Neuronal stem cell (in vitro differentiated cells): ENCODE measurements at regions not wholly inside any gene's neighbourhood (a gene's known extent, or its start where the extent isn't known, plus 50 kb on each side); places are given as distances from the start of the nearest gene placed in this dataset.
A peak's percentile ranks its signal among the peaks of the same experiment; 100 is the strongest.

Experiments used
- DNase-seq: peaks from one replicate; pipeline ENCODE4 v3.0.0-alpha.2; 2013; ENCODE audit warnings: low spot score
- H2AFZ ChIP-seq: one replicate; pipeline ENCODE4 v1.6.1; 2013; ENCODE audit warnings: mild to moderate bottlenecking, low read length, inconsistent platforms
- H2AK5ac ChIP-seq: 2 replicates; pipeline ENCODE4 v1.6.1; 2013; ENCODE audit warnings: low read depth, mild to moderate bottlenecking, inconsistent platforms, low read length, moderate library complexity, mixed read lengths
- H2BK120ac ChIP-seq: 2 replicates; pipeline ENCODE4 v1.6.1; 2013; ENCODE audit warnings: low read depth, mild to moderate bottlenecking, inconsistent platforms, low read length, moderate library complexity, mixed read lengths
- H2BK12ac ChIP-seq: one replicate; pipeline ENCODE4 v1.6.1; 2013; ENCODE audit warnings: low read length, inconsistent platforms
- H2BK15ac ChIP-seq: 2 replicates; pipeline ENCODE4 v1.6.1; 2013; ENCODE audit warnings: mild to moderate bottlenecking, low read length, inconsistent platforms, mixed read lengths
- H2BK5ac ChIP-seq: one replicate; pipeline ENCODE4 v1.6.1; 2013; ENCODE audit warnings: inconsistent platforms, mild to moderate bottlenecking, low read length, moderate library complexity
- H3K14ac ChIP-seq: one replicate; pipeline ENCODE4 v1.6.1; 2013; ENCODE audit warnings: low read length, inconsistent platforms
- H3K18ac ChIP-seq: 2 replicates; pipeline ENCODE4 v1.6.1; 2013; ENCODE audit warnings: low read length, inconsistent platforms
- H3K23ac ChIP-seq: 2 replicates; pipeline ENCODE4 v1.6.1; 2013; ENCODE audit warnings: low read depth, mild to moderate bottlenecking, mixed read lengths, low read length, inconsistent platforms; ENCODE audit not compliant: poor library complexity
- H3K27ac ChIP-seq: replicated peaks from 3 replicates; pipeline ENCODE4 v1.5.1; 2013; ENCODE audit warnings: low read length, inconsistent platforms
- H3K27me3 ChIP-seq, 3 experiments: 2 replicates each; pipeline ENCODE4 v1.6.1; 2013; ENCODE audit warnings: low read length in 3 of 3, mild to moderate bottlenecking in 2 of 3, inconsistent platforms in 1 of 3, low read depth in 1 of 3, mixed read lengths in 1 of 3, moderate library complexity in 1 of 3; ENCODE audit not compliant: control insufficient read depth in 3 of 3, insufficient read depth in 3 of 3
- H3K36me3 ChIP-seq, 2 donors: replicated peaks in 1 of 2; 2 replicates each; pipeline ENCODE4 v1.6.1; 2013; ENCODE audit warnings: low read length in 2 of 2; ENCODE audit not compliant: control insufficient read depth in 2 of 2, insufficient read depth in 2 of 2
- H3K4ac ChIP-seq: 2 replicates; pipeline ENCODE4 v1.6.1; 2013; ENCODE audit warnings: inconsistent platforms, mild to moderate bottlenecking, low read length, moderate library complexity
- H3K4me1 ChIP-seq, 2 donors: 1 replicate in 1 of 2; 2 replicates in 1 of 2; pipeline ENCODE4 v1.6.1; 2013; ENCODE audit warnings: low read length in 2 of 2, low read depth in 1 of 2; ENCODE audit not compliant: control insufficient read depth in 2 of 2, insufficient read depth in 1 of 2
- H3K4me2 ChIP-seq: one replicate; pipeline ENCODE4 v1.6.1; 2013; ENCODE audit warnings: mild to moderate bottlenecking, low read length, inconsistent platforms; ENCODE audit not compliant: insufficient read depth, poor library complexity, severe bottlenecking
- H3K4me3 ChIP-seq, 2 donors: 2 replicates each; pipeline ENCODE4 v1.5.1; 2013; ENCODE audit warnings: low read length in 2 of 2, mild to moderate bottlenecking in 2 of 2, inconsistent platforms in 1 of 2, moderate library complexity in 1 of 2
- H3K79me1 ChIP-seq: one replicate; pipeline ENCODE4 v1.6.1; 2013; ENCODE audit warnings: low read depth, mild to moderate bottlenecking, inconsistent platforms, low read length, moderate library complexity
- H3K9ac ChIP-seq: one replicate; pipeline ENCODE4 v1.6.1; 2013; ENCODE audit warnings: mild to moderate bottlenecking, low read depth, low read length, inconsistent platforms; ENCODE audit not compliant: poor library complexity
- H3K9me3 ChIP-seq, 2 donors: replicated peaks in 1 of 2; 2 replicates each; pipeline versions ENCODE3 to v1.6.1; 2013; ENCODE audit warnings: low read length in 2 of 2, mild to moderate bottlenecking in 2 of 2, inconsistent platforms in 1 of 2, low read depth in 1 of 2, mixed read lengths in 1 of 2, moderate library complexity in 1 of 2; ENCODE audit not compliant: control insufficient read depth in 2 of 2, insufficient read depth in 1 of 2
- H4K8ac ChIP-seq: one replicate; pipeline ENCODE4 v1.6.1; 2013; ENCODE audit warnings: low read depth, mild to moderate bottlenecking, inconsistent platforms, low read length, moderate library complexity
- H4K91ac ChIP-seq: one replicate; pipeline ENCODE4 v1.6.1; 2013; ENCODE audit warnings: low read length, low read depth, mild to moderate bottlenecking, inconsistent platforms; ENCODE audit not compliant: poor library complexity
- WGBS, 2 donors: extraction: QIAGEN DNeasy Blood & Tissue Kit; methylation state at CpG; one replicate each; pipeline ENCODE4 v1.1.7; 2013; ENCODE audit warnings: missing lambda C conversion rate in 2 of 2, mixed read lengths in 1 of 2; ENCODE audit not compliant: insufficient read length in 2 of 2, insufficient replicate concordance in 1 of 2; ENCODE audit errors: extremely low coverage in 2 of 2; 5-methylcytosine and 5-hydroxymethylcytosine counted together

DNA sequence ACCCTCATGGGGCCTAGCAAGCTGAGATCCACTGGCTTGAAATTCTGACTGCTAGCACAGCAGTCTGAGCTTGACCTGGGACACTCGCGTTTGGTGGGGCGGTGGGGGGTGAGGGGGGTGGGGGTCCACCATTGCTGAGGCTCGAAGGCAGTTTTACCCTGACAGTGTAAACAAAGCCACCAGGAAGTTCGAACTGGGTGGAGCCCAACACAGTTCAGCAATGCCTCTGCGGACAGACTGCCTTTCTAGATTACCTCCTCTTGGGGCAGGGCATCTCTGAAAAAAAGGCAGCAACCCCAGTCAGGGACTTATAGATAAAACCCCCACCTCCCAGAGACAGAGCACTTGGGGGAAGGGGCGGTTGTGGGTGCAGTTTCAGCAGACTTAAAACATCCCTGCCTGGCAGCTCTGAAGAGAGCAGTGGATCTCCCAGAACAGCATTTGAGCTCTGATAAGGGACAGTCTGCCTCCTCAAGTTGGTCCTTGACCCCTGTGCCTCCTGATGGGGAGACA lies 149.7 kb upstream of the TANK start:
- H2BK15ac ChIP-seq: no peak overlapping the region
- no peak for DNase-seq
- H2BK12ac ChIP-seq: no peak overlapping the region
- no peak overlapping the region for H3K14ac ChIP-seq
- no peak overlapping the region for H3K9ac ChIP-seq
- no peak overlapping the region for H3K4ac ChIP-seq
- no peak overlapping the region for H3K4me2 ChIP-seq
- no peak overlapping the region for H4K91ac ChIP-seq
- no peak overlapping the region for H3K23ac ChIP-seq
- no peaks in the 10 kb centered on the region for H3K79me1 ChIP-seq
- H3K27me3 ChIP-seq: no peaks in the 10 kb centered on the region
- no peak overlapping the region for H2BK120ac ChIP-seq
- no peak overlapping the region for H2AFZ ChIP-seq
- no peak overlapping the region for H3K27ac ChIP-seq
- WGBS, 2 donors: no CpG with 5 or more reads among the region's 7 CpGs
- H3K4me3 ChIP-seq: no peak overlapping the region
- no peak overlapping the region for H4K8ac ChIP-seq
- H3K36me3 ChIP-seq: no peaks in the 10 kb centered on the region
- no peak overlapping the region for H2BK5ac ChIP-seq
- no peak overlapping the region for H2AK5ac ChIP-seq
- H3K9me3 ChIP-seq: no peaks in the 10 kb centered on the region
- no peak overlapping the region for H3K18ac ChIP-seq
- H3K4me1 ChIP-seq: no peaks in the 10 kb centered on the region

DNA sequence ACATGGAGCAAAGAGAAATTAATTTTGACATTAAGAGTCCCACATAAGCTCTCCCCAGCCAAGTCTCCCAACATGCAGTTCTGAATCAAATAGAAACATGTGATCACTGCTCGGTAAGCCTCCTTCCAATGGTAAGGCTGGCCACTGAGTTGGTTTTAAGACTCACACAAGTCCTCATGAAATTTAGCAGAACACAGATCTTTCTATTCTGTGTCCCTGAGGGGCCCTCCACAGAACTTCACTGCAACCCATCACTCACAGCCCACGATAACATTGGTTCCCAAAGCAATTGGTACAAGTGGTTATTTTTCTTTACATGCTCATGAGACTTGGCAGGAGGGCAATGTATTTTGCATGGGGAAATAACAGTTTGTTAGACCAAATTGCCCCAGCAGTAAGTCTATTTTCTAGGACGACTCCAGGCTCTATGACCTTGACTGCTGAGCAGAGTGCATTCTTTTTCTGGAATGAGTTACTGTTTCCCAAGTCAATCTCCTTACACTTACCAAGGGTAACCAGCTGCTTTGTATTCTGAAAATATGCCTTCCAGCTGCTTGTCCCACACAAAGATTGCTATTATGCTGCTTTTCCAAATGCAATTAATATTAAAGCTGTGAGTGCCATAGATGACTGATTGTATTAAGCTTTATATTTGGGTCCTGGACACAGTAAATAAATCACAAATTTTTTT lies 142.3 kb upstream of the TANK start:
- WGBS, 2 donors: no CpG with 5 or more reads among the region's 3 CpGs
- H2AK5ac ChIP-seq: no peak overlapping the region
- no peak overlapping the region for H3K4me3 ChIP-seq
- DNase-seq: no peak
- H3K36me3 ChIP-seq: no peaks in the 10 kb centered on the region
- no peaks in the 10 kb centered on the region for H3K27me3 ChIP-seq
- H2BK15ac ChIP-seq: no peak overlapping the region
- H4K91ac ChIP-seq: no peak overlapping the region
- H3K4ac ChIP-seq: no peak overlapping the region
- H3K23ac ChIP-seq: no peak overlapping the region
- H3K18ac ChIP-seq: no peak overlapping the region
- no peak overlapping the region for H2BK120ac ChIP-seq
- no peak overlapping the region for H3K4me2 ChIP-seq
- no peak overlapping the region for H2BK12ac ChIP-seq
- no peak overlapping the region for H3K27ac ChIP-seq
- no peak overlapping the region for H3K9ac ChIP-seq
- no peak overlapping the region for H2BK5ac ChIP-seq
- no peaks in the 10 kb centered on the region for H3K4me1 ChIP-seq
- H3K14ac ChIP-seq: no peak overlapping the region
- H3K79me1 ChIP-seq: no peaks in the 10 kb centered on the region
- H4K8ac ChIP-seq: no peak overlapping the region
- H2AFZ ChIP-seq: peak overlapping the region; percentile 27
- no peaks in the 10 kb centered on the region for H3K9me3 ChIP-seq

GRCh38 chr2:161019311-161019710 lies 140.9 kb upstream of the TANK start:
- no peak overlapping the region for H4K91ac ChIP-seq
- H3K23ac ChIP-seq: no peak overlapping the region
- no CpG with 5 or more reads among the region's 5 CpGs for whole genome bisulfite sequencing, 2 donors
- no peak overlapping the region for H3K9ac ChIP-seq
- H3K4me2 ChIP-seq: no peak overlapping the region
- H2AFZ ChIP-seq: no peak overlapping the region
- no peak overlapping the region for H2BK15ac ChIP-seq
- no peaks in the 10 kb centered on the region for H3K27me3 ChIP-seq
- no peak overlapping the region for H2BK120ac ChIP-seq
- DNase-seq: no peak
- H3K14ac ChIP-seq: no peak overlapping the region
- no peak overlapping the region for H3K4me3 ChIP-seq
- no peak overlapping the region for H3K4ac ChIP-seq
- no peaks in the 10 kb centered on the region for H3K36me3 ChIP-seq
- H2AK5ac ChIP-seq: no peak overlapping the region
- H3K4me1 ChIP-seq: no peaks in the 10 kb centered on the region
- H3K18ac ChIP-seq: no peak overlapping the region
- no peak overlapping the region for H3K27ac ChIP-seq
- no peak overlapping the region for H2BK5ac ChIP-seq
- H2BK12ac ChIP-seq: no peak overlapping the region
- H4K8ac ChIP-seq: no peak overlapping the region
- H3K79me1 ChIP-seq: no peaks in the 10 kb centered on the region
- no peaks in the 10 kb centered on the region for H3K9me3 ChIP-seq

DNA sequence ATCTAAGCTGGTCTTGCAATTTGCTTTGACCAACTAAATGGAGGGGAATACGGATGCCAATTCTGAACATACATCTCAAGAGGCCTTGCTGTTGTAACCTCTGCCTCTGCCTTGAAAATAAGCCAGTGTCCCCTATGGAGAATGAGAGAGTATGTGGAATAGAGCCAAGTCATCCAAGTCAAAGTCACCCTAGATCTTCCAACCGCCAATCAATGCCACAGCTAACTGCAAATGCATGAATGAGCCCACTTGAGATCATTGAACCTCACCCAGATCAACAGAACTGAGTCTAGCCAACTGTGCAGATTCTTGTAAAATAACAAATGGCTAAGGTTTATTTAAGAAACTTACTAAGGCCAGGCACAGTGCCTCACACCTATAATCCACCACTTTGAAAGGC lies 139.8 kb upstream of the TANK start:
- Histone ChIP-seq H3K36me3 (no peaks in the 10 kb centered on the region), H2BK15ac (no peak overlapping the region), H3K4ac (no peak overlapping the region), H2AK5ac (no peak overlapping the region), H2BK5ac (no peak overlapping the region), H4K8ac (no peak overlapping the region), H4K91ac (no peak overlapping the region), H3K23ac (no peak overlapping the region), H3K14ac (no peak overlapping the region), H3K79me1 (no peaks in the 10 kb centered on the region), H3K27ac (no peak overlapping the region), H2BK120ac (no peak overlapping the region), H2BK12ac (no peak overlapping the region), H3K4me3 (no peak overlapping the region), H3K9ac (no peak overlapping the region), H3K4me2 (no peak overlapping the region), H3K9me3 (no peaks in the 10 kb centered on the region), H3K27me3 (no peaks in the 10 kb centered on the region), H2AFZ (no peak overlapping the region), H3K18ac (no peak overlapping the region), H3K4me1 (no peaks in the 10 kb centered on the region)
- no CpG with 5 or more reads among the region's 2 CpGs for WGBS, 2 donors
- no peak for DNase-seq
